ENCODE measurements at regions not wholly inside any gene's neighbourhood (a gene's known extent, or its start where the extent isn't known, plus 50 kb on each side); places are given as distances from the start of the nearest gene placed in this dataset.
"Not testable (repeated sequence)": the region's sequence is repeated elsewhere in the genome, so short reads cannot be mapped to it uniquely, and the experiment has no call there.

- DNase-seq, result no peak
These were observed 568.7 kb downstream of the ETS1 start for GRCh38 chr11:128018692-128019091.

DNA sequence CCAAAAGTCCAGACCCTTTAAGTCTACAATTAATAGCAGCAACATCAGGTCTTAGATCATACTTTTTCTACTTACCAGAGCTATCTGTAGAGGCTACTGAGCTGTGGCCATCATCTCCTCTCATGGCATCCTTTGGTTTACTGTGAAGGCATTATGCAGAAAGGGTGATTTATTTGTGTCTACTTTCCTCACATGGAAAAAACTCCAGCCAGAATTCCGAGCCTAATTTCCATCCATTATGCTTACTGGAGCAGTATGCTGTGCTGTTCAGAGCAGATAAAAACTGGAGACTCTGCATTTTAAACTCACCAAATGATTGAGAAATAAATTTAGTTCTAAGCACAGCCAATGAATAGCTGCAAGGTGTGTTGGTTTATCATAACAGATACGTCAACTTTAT lies 581.8 kb downstream of the ETS1 start:
- no peak for DNase-seq

DNA sequence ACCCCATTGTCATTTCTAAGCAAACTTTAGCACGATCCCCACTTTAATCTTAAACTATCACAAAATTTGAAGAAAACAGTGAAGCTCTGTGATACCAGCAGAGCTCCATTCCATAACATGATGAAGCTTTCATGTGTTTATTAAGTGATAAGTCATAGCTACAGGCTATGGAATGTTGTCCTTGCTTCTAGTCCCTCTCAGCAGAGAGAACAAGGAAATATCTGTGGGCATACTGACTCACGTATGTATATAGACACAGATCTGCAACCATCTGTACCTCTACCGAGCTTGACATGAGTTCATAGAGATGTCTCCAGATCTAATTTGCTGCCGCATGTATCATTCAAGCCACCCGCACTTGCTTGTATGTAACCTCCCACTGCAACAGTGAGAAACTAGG lies 588.9 kb downstream of the ETS1 start:
- DNase-seq, result no peak

DNA sequence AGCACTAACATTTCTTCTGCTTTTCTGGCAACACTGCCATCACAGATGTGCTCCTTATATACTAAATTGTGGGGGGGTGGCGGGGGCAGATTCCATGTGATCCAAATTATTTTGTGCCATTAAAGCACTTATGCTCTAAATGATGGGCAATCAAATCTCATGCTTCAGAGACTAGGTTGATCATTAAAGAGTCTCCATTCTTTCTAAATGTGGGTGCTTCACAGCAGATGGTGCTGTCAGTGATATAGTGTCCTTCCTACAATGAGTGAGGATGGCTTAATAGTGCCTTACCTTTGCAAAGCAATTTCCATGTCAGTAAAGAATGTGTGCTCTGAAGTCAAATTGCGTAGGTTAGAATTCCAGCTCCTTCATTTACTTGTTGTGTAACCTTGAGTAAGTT lies 589.8 kb downstream of the ETS1 start:
- no peak for DNase-seq

- no peak for DNase-seq
These were observed 590.5 kb downstream of the ETS1 start for GRCh38 chr11:127996825-127997224.

- no peak for DNase-seq
These were observed 591.4 kb downstream of the ETS1 start for GRCh38 chr11:127995921-127996320.

- DNase-seq, result no peak
These were observed 592.6 kb downstream of the ETS1 start for GRCh38 chr11:127994736-127995135.

- DNase-seq, result no peak
These were observed 593.6 kb downstream of the ETS1 start for GRCh38 chr11:127993788-127994187.

- DNase-seq, result no peak
These were observed 594.1 kb downstream of the ETS1 start for GRCh38 chr11:127993281-127993680.

DNA sequence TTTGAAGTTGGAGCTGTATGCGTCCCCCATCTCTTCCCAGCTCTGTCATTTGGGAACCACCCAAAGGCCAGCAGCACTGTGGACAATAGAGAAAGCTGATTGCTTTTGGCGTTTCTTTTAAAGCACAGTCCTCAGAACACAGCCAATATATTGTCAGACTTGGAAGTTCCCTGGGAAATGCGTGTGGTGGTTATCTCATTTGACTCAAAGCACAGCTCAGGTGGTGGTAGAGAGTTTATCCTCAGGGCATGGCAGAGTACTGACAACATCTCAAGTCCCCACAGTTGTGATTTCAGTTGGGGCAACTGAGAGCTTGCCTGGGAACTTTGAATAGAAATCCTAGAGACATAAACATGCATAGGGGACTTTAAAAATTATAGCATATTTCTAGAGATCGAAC lies 601.3 kb downstream of the ETS1 start:
- no peak for DNase-seq

DNA sequence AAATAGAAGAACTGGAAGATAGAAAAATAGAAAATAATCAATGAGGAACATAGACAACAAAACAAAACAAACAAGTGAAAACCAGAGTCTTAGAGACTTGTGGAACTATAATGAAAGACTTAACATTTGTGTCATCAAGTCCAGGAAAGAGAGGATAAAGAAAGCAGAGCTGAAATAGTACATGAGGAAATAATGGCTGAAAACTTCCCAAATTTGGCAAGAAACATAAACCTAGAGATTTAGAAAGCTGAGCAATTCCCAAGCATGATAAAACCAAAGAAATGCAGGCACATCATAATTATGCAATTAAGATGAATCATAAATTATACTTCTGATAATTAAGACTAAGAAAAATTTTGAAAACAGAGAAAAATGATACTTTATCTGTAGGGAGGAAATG lies 614.5 kb downstream of the ETS1 start:
- no peak for DNase-seq

GRCh38 chr11:127971448-127971847 lies 615.9 kb downstream of the ETS1 start:
- DNase-seq, result no peak

DNA sequence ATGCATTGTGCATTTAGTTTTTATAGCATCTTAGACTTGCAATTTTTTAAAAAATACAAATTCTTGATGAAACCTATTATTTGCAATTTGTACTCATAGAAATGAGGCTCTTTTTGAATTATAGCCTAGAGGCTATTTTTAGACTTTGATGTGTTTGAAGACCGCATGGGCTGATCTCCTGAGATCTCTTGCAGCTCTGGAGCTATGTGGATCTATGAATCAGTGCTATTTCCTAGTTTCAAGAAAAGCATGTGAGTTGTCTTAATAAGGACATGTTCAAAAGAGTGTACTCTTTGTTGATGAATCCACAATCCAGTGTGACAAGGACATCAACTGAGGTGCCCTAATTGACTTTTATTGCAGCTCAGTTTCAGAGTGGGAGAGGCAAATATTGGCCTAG lies 620.5 kb downstream of the ETS1 start:
- DNase-seq, result no peak

DNA sequence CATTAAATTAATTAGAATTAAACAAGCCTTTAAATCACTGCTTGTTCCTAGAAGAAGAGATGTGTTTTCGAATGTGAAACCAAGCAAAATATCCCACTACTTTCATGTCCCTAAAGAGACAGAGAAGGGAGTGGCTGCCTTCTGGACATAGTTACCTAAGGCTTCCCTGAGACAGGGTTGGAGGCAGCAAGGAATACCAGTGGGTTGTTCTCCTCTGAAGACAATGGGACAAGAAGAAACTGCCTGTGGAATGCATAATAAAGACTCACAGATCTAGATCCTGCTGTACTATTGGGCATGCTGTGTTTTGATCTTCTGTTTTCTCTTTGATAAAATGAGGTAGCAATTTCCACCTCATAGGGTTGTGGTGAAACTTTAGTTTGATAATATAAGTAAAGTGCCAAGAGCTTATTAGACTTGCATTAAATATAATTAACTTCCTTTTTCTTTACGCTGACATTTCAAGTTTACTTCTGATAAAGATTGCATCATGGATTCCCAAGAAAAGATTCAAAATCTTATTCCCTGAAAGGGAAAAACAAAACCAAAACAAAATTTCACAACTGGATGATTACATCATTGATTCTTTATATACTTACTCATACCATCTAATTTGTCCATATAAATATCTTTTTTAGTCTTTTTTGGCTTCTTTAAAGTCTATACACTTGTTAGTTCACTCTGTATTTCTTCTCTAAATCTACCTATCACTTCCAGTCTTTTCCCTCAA lies 621.3 kb downstream of the ETS1 start:
- peak; percentile 5 for DNase-seq

GRCh38 chr11:127962416-127962815 lies 624.9 kb downstream of the ETS1 start:
- no peak for DNase-seq

DNA sequence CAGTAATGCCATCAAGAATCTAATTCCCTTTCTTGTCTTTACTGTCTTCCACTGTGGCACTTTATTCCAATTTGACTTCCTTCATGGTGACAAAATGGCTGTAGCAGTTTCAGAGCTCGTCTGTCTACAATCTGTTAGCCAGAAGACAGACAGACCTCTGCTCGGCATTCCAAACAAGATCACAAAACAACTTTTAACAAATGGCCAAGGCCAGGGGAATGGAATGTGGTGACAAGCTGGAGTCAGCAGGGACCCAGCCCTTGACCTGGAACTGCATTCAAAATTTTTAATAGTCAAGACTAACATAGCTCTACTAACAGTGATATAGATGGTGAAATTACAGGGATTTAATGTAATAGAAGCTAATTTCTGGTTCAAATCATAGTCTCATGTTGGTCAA lies 637.2 kb downstream of the ETS1 start:
- DNase-seq, result no peak

DNA sequence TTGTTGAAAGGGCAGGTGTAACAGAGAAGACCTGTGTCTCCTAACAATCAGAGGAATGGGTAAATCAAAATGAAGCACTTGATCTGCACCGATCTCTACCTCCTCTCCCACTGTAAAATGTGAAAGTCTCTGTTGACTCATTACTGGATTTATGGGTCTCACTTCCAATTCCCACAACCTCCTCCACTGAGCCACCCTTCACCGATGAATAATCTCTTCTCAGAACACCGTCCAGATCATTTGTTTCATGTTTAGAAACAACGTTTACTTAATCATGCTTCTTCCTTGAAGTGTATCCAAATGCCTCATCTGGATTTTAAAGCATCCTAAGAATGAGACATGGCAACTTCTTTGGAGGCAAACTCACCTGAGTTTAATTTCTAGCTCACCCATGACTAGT lies 643.6 kb downstream of the ETS1 start:
- no peak for DNase-seq

GRCh38 chr11:127943152-127943551 lies 644.2 kb downstream of the ETS1 start:
- no peak for DNase-seq

DNA sequence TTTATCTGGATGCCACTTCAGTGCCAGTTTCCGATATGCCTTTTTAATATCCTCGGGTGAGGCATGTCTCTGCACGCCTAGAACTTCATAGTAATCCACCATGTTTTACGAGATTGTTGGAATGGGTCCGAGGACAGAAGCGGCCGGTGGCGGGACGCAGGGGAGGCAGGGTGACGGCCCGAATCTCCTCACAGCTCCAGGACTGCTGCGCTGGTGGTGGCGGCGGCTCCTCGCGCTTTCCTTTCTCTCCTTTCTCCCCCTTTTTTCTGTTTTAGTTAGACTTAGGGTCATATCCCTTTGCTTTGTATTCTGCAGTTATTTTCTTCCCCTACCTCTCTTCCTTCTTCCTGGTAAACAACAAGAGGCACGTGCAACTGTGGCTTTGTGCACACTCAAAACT lies 645.8 kb downstream of the ETS1 start:
- not testable (repeated sequence) for DNase-seq

DNA sequence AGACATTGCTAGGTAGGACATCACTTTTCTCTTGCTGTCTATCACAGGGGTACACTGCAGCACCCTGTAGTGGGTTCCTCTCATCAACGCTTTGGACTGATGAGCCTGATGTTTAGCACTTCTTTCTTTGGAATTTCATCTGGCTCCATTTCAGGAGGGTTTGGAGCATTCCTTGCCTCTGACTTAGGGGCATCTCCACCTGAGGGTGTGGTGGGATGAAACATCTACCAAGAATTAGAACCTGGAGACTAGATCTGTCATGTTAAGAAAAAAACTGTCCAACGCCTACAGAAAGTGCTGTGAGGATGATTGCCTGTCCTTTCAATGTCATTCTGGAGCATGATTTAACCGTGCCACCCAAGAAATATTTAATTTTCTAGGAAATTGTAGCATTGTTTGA lies 648.4 kb downstream of the ETS1 start:
- DNase-seq, result no peak

- no peak for DNase-seq
These were observed 652.3 kb downstream of the ETS1 start for GRCh38 chr11:127935081-127935480.

DNA sequence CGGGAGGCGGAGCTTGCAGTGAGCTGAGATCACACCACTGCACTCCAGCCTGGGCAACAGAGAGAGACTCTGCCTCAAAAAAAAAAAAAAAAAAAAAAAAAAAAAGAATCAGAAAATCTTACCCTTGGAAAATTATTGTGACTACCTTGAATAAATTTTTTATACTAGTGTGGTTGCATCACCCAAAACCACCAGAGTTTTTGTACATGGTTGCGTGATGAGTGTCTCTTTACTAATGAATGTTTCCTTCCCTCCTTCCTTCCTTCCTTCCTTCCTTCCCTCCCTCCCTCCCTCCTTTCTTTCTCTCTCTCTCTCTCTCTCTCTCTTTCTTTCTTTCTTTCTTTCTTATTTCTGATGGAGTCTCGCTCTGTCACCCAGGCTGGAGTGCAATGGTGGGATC lies 653.4 kb downstream of the ETS1 start:
- not testable (repeated sequence) for DNase-seq

- DNase-seq, result no peak
These were observed 655.6 kb downstream of the ETS1 start for GRCh38 chr11:127931803-127932202.

DNA sequence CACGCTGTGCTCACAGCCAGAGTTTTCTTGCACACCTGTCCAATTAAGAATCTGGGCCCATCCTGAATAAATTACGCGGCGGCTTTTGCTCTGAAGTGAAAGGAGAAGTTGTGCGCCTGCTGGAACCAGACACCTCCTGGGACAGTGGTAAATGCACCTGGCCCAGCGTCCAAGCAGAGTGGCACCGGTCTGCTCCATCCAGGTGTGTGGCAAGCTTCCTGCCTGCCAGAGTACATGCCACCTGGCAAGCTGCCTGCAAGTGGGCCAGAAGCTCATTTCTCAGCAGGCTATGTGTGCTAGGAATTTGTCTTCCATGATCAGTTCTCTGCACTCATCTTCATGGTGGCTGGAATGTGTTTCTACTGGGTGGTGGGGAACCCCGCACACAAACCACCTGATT lies 660.6 kb downstream of the ETS1 start:
- DNase-seq, result no peak

GRCh38 chr11:127925475-127925874 lies 661.9 kb downstream of the ETS1 start:
- no peak for DNase-seq

Data from hematopoietic multipotent progenitor cell treated with erythropoietin and hydrocortisone succinate and interleukin-3 and kit ligand, for 6 days (in vitro differentiated cells).